IMR-90 (cell line): ENCODE measurements at regions not wholly inside any gene's neighbourhood (a gene's known extent, or its start where the extent isn't known, plus 50 kb on each side); places are given as distances from the start of the nearest gene placed in this dataset.

Source experiments
- ATAC-seq: fragments of 200-7000 bp; cut with Tn5 transposase; 2 replicates; pipeline ENCODE4 v1.9.1; 2020; ENCODE audit warnings: low read depth, mild to moderate bottlenecking, moderate library complexity
- BruUV-seq: library from RNA; stranded (reverse); fragments of 400-500 nt; replicated peaks from 2 replicates; lab custom pipeline; 2021; lab: Mats Ljungman, UMichigan
- CTCF ChIA-PET: fragments of 300-600 bp; formaldehyde crosslinking; extraction: SDS; loops from one replicate; lab custom pipeline; 2021; ENCODE audit warnings: antibody characterized with exemption; lab: Yijun Ruan, JAX
- POLR2A ChIA-PET: fragments of 300-600 bp; sonication (Branson Sonifier 250); formaldehyde crosslinking; loops from one replicate; lab custom pipeline; 2022; ENCODE audit warnings: antibody characterized with exemption; ENCODE audit not compliant: unreplicated experiment; lab: Charles Lee
- DNase-seq: peaks from one replicate; pipeline ENCODE4 v3.0.0; 2013
- H2AFZ ChIP-seq: replicated peaks from 2 replicates; pipeline ENCODE3; 2013; ENCODE audit warnings: low read length, mild to moderate bottlenecking; ENCODE audit not compliant: poor library complexity
- H2AK5ac ChIP-seq: 2 replicates; pipeline ENCODE4 v1.6.1; 2013; ENCODE audit warnings: low read depth, low read length, inconsistent platforms
- H2AK9ac ChIP-seq: replicated peaks from 2 replicates; pipeline ENCODE3; 2013; ENCODE audit warnings: mild to moderate bottlenecking, low read depth, low read length, moderate library complexity; ENCODE audit not compliant: poor library complexity
- H2BK120ac ChIP-seq: 2 replicates; pipeline ENCODE4 v1.6.1; 2013; ENCODE audit warnings: low read depth, low read length, inconsistent platforms
- H2BK15ac ChIP-seq: 3 replicates; pipeline ENCODE4 v1.6.1; 2013; ENCODE audit warnings: low read depth, low read length, inconsistent platforms
- H2BK20ac ChIP-seq: 2 replicates; pipeline ENCODE4 v1.6.1; 2013; ENCODE audit warnings: low read depth, mild to moderate bottlenecking, inconsistent platforms, low read length, moderate library complexity
- H2BK5ac ChIP-seq: 2 replicates; pipeline ENCODE4 v1.6.1; 2013; ENCODE audit warnings: mild to moderate bottlenecking, low read depth, low read length, inconsistent platforms; ENCODE audit not compliant: poor library complexity, severe bottlenecking
- H3K14ac ChIP-seq: replicated peaks from 2 replicates; pipeline ENCODE4 v1.6.1; 2013; ENCODE audit warnings: low read depth, low read length, inconsistent platforms
- H3K18ac ChIP-seq: 2 replicates; pipeline ENCODE4 v1.6.1; 2013; ENCODE audit warnings: low read depth, low read length, control low read depth
- H3K23ac ChIP-seq: 2 replicates; pipeline ENCODE4 v1.6.1; 2013; ENCODE audit warnings: low read depth, low read length, inconsistent platforms
- H3K27ac ChIP-seq: 2 replicates; pipeline ENCODE4 v1.5.1; 2013; ENCODE audit warnings: mild to moderate bottlenecking, control low read depth, low read length; ENCODE audit not compliant: insufficient read depth
- H3K27me3 ChIP-seq: 2 replicates; pipeline ENCODE4 v1.6.1; 2013; ENCODE audit warnings: low read length; ENCODE audit not compliant: control insufficient read depth, insufficient read depth
- H3K36me3 ChIP-seq: 2 replicates; pipeline ENCODE4 v1.6.1; 2013; ENCODE audit warnings: low read length, mixed read lengths; ENCODE audit not compliant: control insufficient read depth, insufficient read depth
- H3K4ac ChIP-seq: 2 replicates; pipeline ENCODE4 v1.6.1; 2013; ENCODE audit warnings: low read depth, low read length, inconsistent platforms
- H3K4me1 ChIP-seq: 2 replicates; pipeline ENCODE4 v1.6.1; 2013; ENCODE audit warnings: low read length, mixed read lengths; ENCODE audit not compliant: control insufficient read depth, insufficient read depth
- H3K4me2 ChIP-seq: 2 replicates; pipeline ENCODE4 v1.6.1; 2013; ENCODE audit warnings: low read depth, mild to moderate bottlenecking, control low read depth, low read length, moderate library complexity
- H3K4me3 ChIP-seq: 2 replicates; pipeline ENCODE4 v1.5.1; 2013; ENCODE audit warnings: low read depth, mild to moderate bottlenecking, control low read depth, low read length, moderate library complexity; ENCODE audit not compliant: insufficient read depth
- H3K56ac ChIP-seq: 2 replicates; pipeline ENCODE4 v1.6.1; 2013; ENCODE audit warnings: low read length, inconsistent platforms; ENCODE audit not compliant: insufficient read depth; ENCODE audit errors: extremely low read depth
- H3K79me1 ChIP-seq, 2 experiments: 2 replicates each; pipeline ENCODE4 v1.6.1; 2013; ENCODE audit warnings: low read length in 2 of 2, inconsistent platforms in 1 of 2, low read depth in 1 of 2
- H3K9ac ChIP-seq: 2 replicates; pipeline ENCODE4 v1.6.1; 2013; ENCODE audit warnings: low read depth, low read length, control low read depth
- H3K9me1 ChIP-seq: 2 replicates; pipeline ENCODE4 v1.6.1; 2013; ENCODE audit warnings: low read length, inconsistent platforms; ENCODE audit not compliant: insufficient read depth
- H3K9me3 ChIP-seq: 2 replicates; pipeline ENCODE4 v1.6.1; 2013; ENCODE audit warnings: low read length; ENCODE audit not compliant: control insufficient read depth, insufficient read depth
- H4K20me1 ChIP-seq: 2 replicates; pipeline ENCODE4 v1.6.1; 2013; ENCODE audit warnings: low read length, inconsistent platforms; ENCODE audit not compliant: insufficient read depth
- H4K5ac ChIP-seq: 2 replicates; pipeline ENCODE4 v1.6.1; 2013; ENCODE audit warnings: mild to moderate bottlenecking, low read depth, low read length, control low read depth
- H4K8ac ChIP-seq, 2 experiments: 2 replicates each; pipeline ENCODE4 v1.6.1; 2013; ENCODE audit warnings: low read depth in 2 of 2, low read length in 2 of 2, control low read depth in 1 of 2, inconsistent platforms in 1 of 2
- H4K91ac ChIP-seq: 2 replicates; pipeline ENCODE4 v1.6.1; 2013; ENCODE audit warnings: low read depth, low read length, inconsistent platforms; ENCODE audit not compliant: insufficient read depth
- BHLHE40 ChIP-seq: fragments of 150-350 bp; IDR thresholded peaks from 2 replicates; pipeline ENCODE4 v1.6.1; 2016; ENCODE audit warnings: mild to moderate bottlenecking, low read depth, low read length
- MAZ ChIP-seq: IDR thresholded peaks from 2 replicates; pipeline ENCODE4 v1.6.1; 2012; ENCODE audit warnings: low read depth, mild to moderate bottlenecking, low read length, improper control_type of control experiment, moderate library complexity, borderline replicate concordance
- NFE2L2 ChIP-seq: fragments of 150-350 bp; IDR thresholded peaks from 2 replicates; pipeline ENCODE4 v1.6.1; 2016; ENCODE audit warnings: low read depth, mild to moderate bottlenecking, low read length
- RCOR1 ChIP-seq: IDR thresholded peaks from 2 replicates; pipeline ENCODE4 v1.6.1; 2012; ENCODE audit warnings: mild to moderate bottlenecking, low read length, improper control_type of control experiment; ENCODE audit not compliant: insufficient replicate concordance
- WGBS, 2 experiments: methylation state at CpG; one replicate each; pipeline versions ENCODE4 v1.1.5 to v1.1.7; 2013; ENCODE audit warnings: missing lambda C conversion rate in 2 of 2; ENCODE audit not compliant: insufficient read length in 1 of 2; ENCODE audit errors: extremely low coverage in 2 of 2; 5-methylcytosine and 5-hydroxymethylcytosine counted together
- dilution Hi-C: fragments of 300-500 bp; cut with HindIII; formaldehyde crosslinking; loops from one replicate; pipeline ENCODE4 v1.14.3; 2018; ENCODE audit warnings: low sequenced_read_pairs; ENCODE audit not compliant: unreplicated experiment
- in situ Hi-C: fragments of 300-500 bp; cut with MboI; formaldehyde crosslinking; loops from 3 replicates; pipeline ENCODE4 v1.14.3; 2019; ENCODE audit warnings: low sequenced_read_pairs, inconsistent platforms, mixed read lengths
- intact Hi-C: fragments of 100-400 bp; cut with micrococcal nuclease; formaldehyde crosslinking; loops from 2 replicates; pipeline ENCODE4 v1.10.0; 2022

DNA sequence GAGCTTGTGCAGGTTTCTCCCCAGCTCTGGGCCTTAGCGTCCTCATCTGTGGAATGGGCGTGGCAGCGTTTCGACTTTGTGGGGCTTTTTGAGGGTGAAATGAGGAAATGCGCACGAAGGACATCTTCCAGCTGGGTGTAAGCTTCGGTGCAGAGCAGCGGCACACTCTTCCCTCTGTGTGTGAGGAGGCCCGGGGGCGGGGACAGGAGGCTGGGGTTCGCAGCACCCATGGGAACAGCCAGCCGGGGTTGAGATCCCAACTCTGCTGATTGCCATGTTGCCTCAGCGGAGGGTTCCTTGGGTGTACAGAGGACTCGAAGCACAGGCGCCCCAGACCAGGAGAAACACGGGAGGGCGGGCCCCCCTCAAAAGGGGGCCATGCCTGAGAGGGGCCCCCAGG is 265.6 kb downstream of the NSG2 start:
- no peak overlapping the region for H3K9ac ChIP-seq
- no peak for ATAC-seq
- H3K23ac ChIP-seq = no peak overlapping the region
- ChIA-PET CTCF (interaction anchor here (0.6 to 2.0 kb wide), 10 partner anchors 8 to 1146 kb away, joined by 3 to 6 read pairs (median 4); partner anchors contain the start of gene NSG2), POLR2A (no interaction called here)
- in situ Hi-C loops (loop anchor here (10.0 to 25.0 kb wide), 3 partner anchors 336 to 1149 kb away; no protein-coding TSS in a partner anchor), dilution Hi-C loops (no loop called here), intact Hi-C loops (loop anchor here (1.0 to 10.0 kb wide), 3 partner anchors 338 to 692 kb away; no protein-coding TSS in a partner anchor)
- H2BK5ac ChIP-seq = no peak overlapping the region
- H2BK120ac ChIP-seq = no peak overlapping the region
- WGBS, 2 experiments = 98% methylated on average over 5 of the region's 17 CpGs; no CpG with 5 or more reads in 1 of the 2 experiments
- H3K9me3 ChIP-seq = no peaks in the 10 kb centered on the region
- H2BK20ac ChIP-seq = no peak overlapping the region
- no peak overlapping the region for H3K14ac ChIP-seq
- no peak overlapping the region for H3K27ac ChIP-seq
- H3K4me1 ChIP-seq = peaks cover 2% of the 10 kb centered on the region; the same call in 1 of the 2 replicates
- no peak overlapping the region; the same call in 1 of the 2 replicates for H4K5ac ChIP-seq
- H3K56ac ChIP-seq = no peak overlapping the region
- no peaks in the 10 kb centered on the region for H3K9me1 ChIP-seq
- TF ChIP-seq BHLHE40 (no peak), RCOR1 (no peak), NFE2L2 (no peak), MAZ (no peak)
- H3K79me1 ChIP-seq = no peaks in the 10 kb centered on the region
- no peak overlapping the region for H2AFZ ChIP-seq
- DNase-seq = no peak
- no peak overlapping the region for H2BK15ac ChIP-seq
- H3K27me3 ChIP-seq = peaks cover 10% of the 10 kb centered on the region; the same call in 1 of the 2 replicates
- H4K91ac ChIP-seq = no peak overlapping the region
- no peak overlapping the region for H3K18ac ChIP-seq
- BruUV-seq = no TSS peak
- no peak overlapping the region for H3K4ac ChIP-seq
- no peak overlapping the region for H2AK9ac ChIP-seq
- H3K4me3 ChIP-seq = no peak overlapping the region
- no peak overlapping the region for H2AK5ac ChIP-seq
- H3K36me3 ChIP-seq = no peaks in the 10 kb centered on the region
- H4K8ac ChIP-seq = no peak overlapping the region
- no peak overlapping the region for H3K4me2 ChIP-seq
- no peaks in the 10 kb centered on the region for H4K20me1 ChIP-seq
